GM21528 (cell line): ENCODE measurements at regions not wholly inside any gene's neighbourhood (a gene's known extent, or its start where the extent isn't known, plus 50 kb on each side); places are given as distances from the start of the nearest gene placed in this dataset.

Experiments used
- ATAC-seq: cut with Tn5 transposase; IDR thresholded peaks from one replicate; pipeline ENCODE4 v1.9.1; 2021; ENCODE audit warnings: mild to moderate bottlenecking, moderate library complexity; ENCODE audit not compliant: unreplicated experiment, low FRiP score

GRCh38 chr7:155198901-155199845, 98.5 kb upstream of the INSIG1 start:
- ATAC-seq, result peak; percentile 49

GRCh38 chr7:155201325-155202087, 96.2 kb upstream of the INSIG1 start:
- no peak for ATAC-seq

- ATAC-seq, result no peak
Measured at GRCh38 chr7:155202106-155202871, 95.4 kb upstream of the INSIG1 start.

- ATAC-seq, result no peak
Measured at GRCh38 chr7:155203059-155203881, 94.4 kb upstream of the INSIG1 start.

GRCh38 chr7:155203882-155204691, 93.6 kb upstream of the INSIG1 start:
- ATAC-seq, result no peak

GRCh38 chr7:155204744-155205367, 92.8 kb upstream of the INSIG1 start:
- ATAC-seq, result no peak

GRCh38 chr7:155205368-155206317, 92.0 kb upstream of the INSIG1 start:
- peak; percentile 91 for ATAC-seq

GRCh38 chr7:155206318-155207020, 91.2 kb upstream of the INSIG1 start:
- peak; percentile 43 for ATAC-seq

GRCh38 chr7:155207326-155208002, 90.2 kb upstream of the INSIG1 start:
- no peak for ATAC-seq

- ATAC-seq, result no peak
Measured at GRCh38 chr7:155208681-155209477, 88.8 kb upstream of the INSIG1 start.

GRCh38 chr7:155209478-155210319, 88.0 kb upstream of the INSIG1 start:
- no peak for ATAC-seq

GRCh38 chr7:155210356-155210755, 87.3 kb upstream of the INSIG1 start:
- ATAC-seq, result no peak

- ATAC-seq, result no peak
Measured at GRCh38 chr7:155211173-155211572, 86.5 kb upstream of the INSIG1 start.

- ATAC-seq, result no peak
Measured at GRCh38 chr7:155211761-155212160, 85.9 kb upstream of the INSIG1 start.
